Right lobe of liver (tissue), 4 donors: ENCODE measurements at regions not wholly inside any gene's neighbourhood (a gene's known extent, or its start where the extent isn't known, plus 50 kb on each side); places are given as distances from the start of the nearest gene placed in this dataset.

Experiments
- CTCF ChIP-seq, 4 donors: fragments of 200-600 bp in 3 of 4; fragments of 450-650 bp in 1 of 4; IDR thresholded peaks; one replicate each; pipeline versions ENCODE4 v1.5.1 to v1.8.0; 2016 to 2022; ENCODE audit warnings: antibody characterized with exemption in 4 of 4, mild to moderate bottlenecking in 2 of 4
- POLR2A ChIP-seq: fragments of 450-650 bp; IDR thresholded peaks from one replicate; pipeline ENCODE4 v1.6.1; 2017; ENCODE audit warnings: antibody characterized with exemption, mild to moderate bottlenecking
- donor health status: DM: no; HTN: no; CAD: no.
- donor health status: DM: no; HTN: no; CAD: no.
- donor health status: DM: no; HTN: yes; CAD: no.

GRCh38 chr6:98641949-98642719, 192.2 kb upstream of the POU3F2 start:
- no peak for TF ChIP-seq CTCF (IDR thresholded peaks at IDR 0.05)
- no peak for TF ChIP-seq POLR2A
